Esophagus muscularis mucosa (tissue), 3 donors: ENCODE measurements at regions not wholly inside any gene's neighbourhood (a gene's known extent, or its start where the extent isn't known, plus 50 kb on each side); places are given as distances from the start of the nearest gene placed in this dataset.

Source experiments
- POLR2A ChIP-seq: fragments of 450-650 bp; IDR thresholded peaks from one replicate; pipeline ENCODE4 v1.6.1; 2017; ENCODE audit warnings: antibody characterized with exemption, moderate library complexity, mild to moderate bottlenecking, low read depth
- POLR2AphosphoS5 ChIP-seq, 2 donors: sonication (generic); formaldehyde crosslinking; IDR thresholded peaks; one replicate each; pipeline ENCODE4 v1.6.1; 2017; ENCODE audit warnings: antibody characterized with exemption in 2 of 2
- TF ChIP-seq, protein P1 (sequence below), 3 experiments: fragments of 200-600 bp in 2 of 3; fragments of 450-650 bp in 1 of 3; sonication (generic) in 2 of 3; IDR thresholded peaks; one replicate each; pipeline ENCODE4 v1.5.1; 2017 to 2019; ENCODE audit warnings: antibody characterized with exemption in 3 of 3, mild to moderate bottlenecking in 2 of 3, moderate library complexity in 1 of 3

DNA sequence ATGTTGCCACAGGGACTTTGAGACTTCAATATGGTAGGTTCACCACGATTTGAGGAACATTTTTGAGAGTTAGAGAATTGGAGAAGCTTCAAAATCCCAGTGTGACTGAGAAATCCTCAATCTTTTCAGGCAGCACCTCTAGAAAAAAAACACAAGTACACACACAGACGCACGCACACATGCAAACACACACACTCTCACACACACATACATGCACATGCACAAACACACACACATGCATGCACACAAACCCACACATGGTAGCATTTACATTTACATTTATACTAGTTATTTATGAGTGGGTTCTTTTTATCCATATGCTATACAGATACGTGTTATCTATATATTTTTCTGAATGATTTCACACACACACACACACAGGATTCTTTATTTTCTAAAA is 901.9 kb downstream of the GATA3 start:
- TF ChIP-seq POLR2A = no peak
- TF ChIP-seq, protein P1, sequence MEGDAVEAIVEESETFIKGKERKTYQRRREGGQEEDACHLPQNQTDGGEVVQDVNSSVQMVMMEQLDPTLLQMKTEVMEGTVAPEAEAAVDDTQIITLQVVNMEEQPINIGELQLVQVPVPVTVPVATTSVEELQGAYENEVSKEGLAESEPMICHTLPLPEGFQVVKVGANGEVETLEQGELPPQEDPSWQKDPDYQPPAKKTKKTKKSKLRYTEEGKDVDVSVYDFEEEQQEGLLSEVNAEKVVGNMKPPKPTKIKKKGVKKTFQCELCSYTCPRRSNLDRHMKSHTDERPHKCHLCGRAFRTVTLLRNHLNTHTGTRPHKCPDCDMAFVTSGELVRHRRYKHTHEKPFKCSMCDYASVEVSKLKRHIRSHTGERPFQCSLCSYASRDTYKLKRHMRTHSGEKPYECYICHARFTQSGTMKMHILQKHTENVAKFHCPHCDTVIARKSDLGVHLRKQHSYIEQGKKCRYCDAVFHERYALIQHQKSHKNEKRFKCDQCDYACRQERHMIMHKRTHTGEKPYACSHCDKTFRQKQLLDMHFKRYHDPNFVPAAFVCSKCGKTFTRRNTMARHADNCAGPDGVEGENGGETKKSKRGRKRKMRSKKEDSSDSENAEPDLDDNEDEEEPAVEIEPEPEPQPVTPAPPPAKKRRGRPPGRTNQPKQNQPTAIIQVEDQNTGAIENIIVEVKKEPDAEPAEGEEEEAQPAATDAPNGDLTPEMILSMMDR (IDR thresholded peaks at IDR 0.05) = no peak
- TF ChIP-seq POLR2AphosphoS5 (IDR thresholded peaks at IDR 0.05) = no peak
